ENCODE measurements at regions not wholly inside any gene's neighbourhood (a gene's known extent, or its start where the extent isn't known, plus 50 kb on each side); places are given as distances from the start of the nearest gene placed in this dataset.
A peak's percentile ranks its signal among the peaks of the same experiment; 100 is the strongest.

- no peak for DNase-seq (ENCODE audit: low read depth)
Measured at GRCh38 chr1:96996001-96996400, 274.4 kb downstream of the PTBP2 start.

- DNase-seq (ENCODE audit: low read depth), result no peak
Measured at GRCh38 chr1:96997717-96998116, 276.1 kb downstream of the PTBP2 start.

GRCh38 chr1:96998466-96998865, 276.9 kb downstream of the PTBP2 start:
- DNase-seq (ENCODE audit: low read depth), result no peak

DNA sequence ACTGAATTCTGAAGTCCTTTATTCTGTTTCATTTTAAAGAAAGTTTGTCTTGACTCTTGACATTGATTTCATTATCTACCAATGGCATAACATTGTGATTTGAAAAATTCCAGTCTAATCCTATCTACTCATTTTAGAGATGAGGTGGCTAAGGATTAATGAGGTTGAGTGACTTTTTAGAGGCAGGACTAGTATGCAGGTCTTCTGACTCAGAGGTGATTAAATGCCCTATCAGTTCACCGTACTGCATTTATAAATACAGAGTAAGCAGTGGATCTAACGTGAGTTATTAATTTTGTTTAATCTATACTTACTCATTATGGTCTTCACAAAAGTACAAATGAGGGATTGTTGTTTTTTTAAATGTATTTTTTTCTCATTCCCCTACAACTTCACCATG, 277.6 kb downstream of the PTBP2 start:
- DNase-seq (ENCODE audit: low read depth), result no peak

DNA sequence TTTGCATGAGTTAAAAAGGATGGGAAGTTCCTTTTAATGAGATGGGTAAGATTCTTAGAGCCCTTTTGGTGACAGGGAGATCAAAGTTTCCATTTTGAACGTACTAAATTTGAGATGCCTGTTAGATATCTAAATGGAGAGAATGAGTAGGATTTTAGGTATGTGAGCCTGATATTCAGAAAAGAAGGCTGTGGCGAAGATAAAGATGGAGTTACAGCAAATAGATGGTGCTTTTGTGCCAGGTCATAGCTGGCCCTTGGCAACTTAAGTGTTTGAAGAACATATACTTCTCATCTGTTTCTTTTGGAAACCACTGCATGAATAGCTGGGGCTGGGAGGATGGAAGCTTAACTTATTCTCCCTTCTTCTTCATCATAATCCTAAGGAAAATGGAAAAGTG, 282.5 kb downstream of the PTBP2 start:
- no peak for DNase-seq (ENCODE audit: low read depth)

GRCh38 chr1:97004743-97005142, 283.2 kb downstream of the PTBP2 start:
- no peak for DNase-seq (ENCODE audit: low read depth)

DNA sequence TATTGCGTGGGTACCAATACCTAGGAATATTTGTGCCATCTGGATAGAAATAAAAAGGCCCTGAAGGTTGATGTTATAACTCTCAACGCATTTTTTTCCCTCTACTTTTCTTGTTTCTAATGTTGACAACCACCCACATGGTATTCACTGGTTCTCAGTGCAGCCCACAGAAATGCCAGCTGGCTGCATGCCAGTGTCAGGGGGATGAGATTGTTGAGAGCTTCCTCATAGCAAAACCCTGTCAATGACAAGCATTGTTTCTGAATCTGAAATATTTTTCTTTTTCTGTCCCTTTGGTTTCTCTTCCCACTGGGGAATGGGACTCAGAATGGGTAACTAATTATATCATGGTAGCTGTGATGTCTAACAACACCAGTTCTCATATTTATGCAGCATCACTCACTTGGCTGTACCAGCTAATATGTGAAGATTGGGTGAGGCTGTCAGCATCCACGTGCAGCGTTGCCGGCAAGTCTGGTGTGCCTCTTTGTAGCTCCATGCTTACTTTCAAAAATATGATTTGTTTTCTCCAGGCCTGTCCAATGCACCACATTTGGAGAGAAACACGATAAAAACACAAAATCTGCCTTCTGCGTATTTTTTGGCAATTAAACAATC, 284.6 kb downstream of the PTBP2 start:
- peak; percentile 93 for DNase-seq (ENCODE audit: low read depth)

DNA sequence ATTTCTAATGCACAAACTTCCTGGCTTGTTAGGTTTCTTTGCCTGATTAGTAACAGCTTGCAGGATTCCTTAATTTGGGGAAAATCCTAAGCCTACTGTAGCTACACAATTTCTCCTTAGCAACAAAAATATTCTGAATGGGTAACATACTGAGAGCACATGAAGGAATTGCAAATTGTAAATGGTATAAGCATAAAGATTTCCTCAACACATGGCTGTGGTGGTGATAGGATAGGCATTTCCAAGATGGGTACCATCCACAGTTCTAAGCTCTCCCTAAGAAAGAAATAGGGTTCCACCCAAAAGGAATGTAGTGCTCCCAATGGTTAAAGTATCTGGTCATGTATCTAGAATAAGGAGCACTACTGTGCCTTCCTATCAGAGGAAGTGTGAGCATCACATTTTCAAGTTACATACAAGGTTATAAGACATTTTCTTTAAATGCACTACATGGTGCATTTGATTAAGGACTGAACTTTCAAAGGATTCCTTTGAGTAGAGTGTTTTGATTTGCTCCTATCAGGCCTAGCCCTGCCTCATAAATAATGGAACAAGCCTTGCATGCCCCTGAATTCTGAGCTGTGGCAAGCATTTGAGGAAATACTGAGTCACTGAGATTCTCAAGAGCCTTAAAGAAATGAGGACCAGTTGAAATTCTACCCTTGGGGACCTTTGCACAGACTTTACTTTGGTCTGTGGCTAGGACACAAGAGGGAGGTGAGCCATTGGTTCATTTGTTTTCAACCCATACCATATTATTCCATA, 286.4 kb downstream of the PTBP2 start:
- peak; percentile 48 for DNase-seq (ENCODE audit: low read depth)

- DNase-seq (ENCODE audit: low read depth), result no peak
Measured at GRCh38 chr1:97010566-97011264, 289.1 kb downstream of the PTBP2 start.

GRCh38 chr1:97013136-97013535, 291.6 kb downstream of the PTBP2 start:
- DNase-seq (ENCODE audit: low read depth), result no peak

GRCh38 chr1:97013941-97014340, 292.4 kb downstream of the PTBP2 start:
- DNase-seq (ENCODE audit: low read depth), result peak; percentile 39

DNA sequence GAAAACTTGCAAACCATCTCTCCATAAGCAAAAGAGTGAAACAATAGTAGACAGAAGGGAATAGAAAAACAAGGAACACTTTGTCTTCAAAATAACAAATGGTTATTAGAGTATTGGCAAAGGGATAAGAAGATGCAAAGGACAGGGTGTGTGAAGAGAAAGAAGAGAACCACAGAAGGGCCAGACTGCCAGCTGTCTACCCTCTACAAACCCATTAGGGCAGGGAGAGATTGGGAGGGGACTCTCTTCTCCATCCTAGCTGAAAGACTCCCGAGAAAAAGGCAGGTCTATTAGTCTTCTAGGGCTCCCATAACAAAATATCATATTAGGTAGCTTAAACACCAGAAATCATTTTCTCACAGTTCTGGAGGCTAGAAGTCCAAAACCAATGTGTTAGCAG, 292.8 kb downstream of the PTBP2 start:
- no peak for DNase-seq (ENCODE audit: low read depth)

GRCh38 chr1:97017895-97018294, 296.3 kb downstream of the PTBP2 start:
- peak; percentile 23 for DNase-seq (ENCODE audit: low read depth)
